HG03558 (cell line): ENCODE measurements at regions not wholly inside any gene's neighbourhood (a gene's known extent, or its start where the extent isn't known, plus 50 kb on each side); places are given as distances from the start of the nearest gene placed in this dataset.

Experiments
- ATAC-seq: cut with Tn5 transposase; IDR thresholded peaks from one replicate; pipeline ENCODE4 v1.9.1; 2021; ENCODE audit warnings: moderate number of reproducible peaks; ENCODE audit not compliant: unreplicated experiment; ENCODE audit errors: extremely low read depth

- ATAC-seq: no peak
These were observed 990.5 kb upstream of the ADGRL3 start for GRCh38 chr4:60209588-60209987.

GRCh38 chr4:60215906-60216305, 984.2 kb upstream of the ADGRL3 start:
- ATAC-seq: no peak

- ATAC-seq: no peak
These were observed 983.4 kb upstream of the ADGRL3 start for GRCh38 chr4:60216752-60217151.

- ATAC-seq: no peak
These were observed 978.3 kb upstream of the ADGRL3 start for GRCh38 chr4:60221866-60222265.

- ATAC-seq: no peak
These were observed 976.8 kb upstream of the ADGRL3 start for GRCh38 chr4:60223208-60223923.

- no peak for ATAC-seq
These were observed 958.3 kb upstream of the ADGRL3 start for GRCh38 chr4:60241866-60242265.

GRCh38 chr4:60249784-60250183, 950.3 kb upstream of the ADGRL3 start:
- ATAC-seq: no peak

GRCh38 chr4:60250657-60251056, 949.5 kb upstream of the ADGRL3 start:
- ATAC-seq: no peak

- no peak for ATAC-seq
These were observed 940.3 kb upstream of the ADGRL3 start for GRCh38 chr4:60259781-60260180.

GRCh38 chr4:60266505-60266904, 933.6 kb upstream of the ADGRL3 start:
- ATAC-seq: no peak

- ATAC-seq: no peak
These were observed 903.7 kb upstream of the ADGRL3 start for GRCh38 chr4:60296386-60296785.

- no peak for ATAC-seq
These were observed 886.4 kb upstream of the ADGRL3 start for GRCh38 chr4:60313611-60314178.

GRCh38 chr4:60314416-60314815, 885.7 kb upstream of the ADGRL3 start:
- ATAC-seq: no peak

GRCh38 chr4:60315586-60315985, 884.5 kb upstream of the ADGRL3 start:
- ATAC-seq: no peak

GRCh38 chr4:60326735-60327134, 873.4 kb upstream of the ADGRL3 start:
- no peak for ATAC-seq

- ATAC-seq: no peak
These were observed 872.5 kb upstream of the ADGRL3 start for GRCh38 chr4:60327651-60328050.

- ATAC-seq: no peak
These were observed 855.2 kb upstream of the ADGRL3 start for GRCh38 chr4:60344908-60345307.

- no peak for ATAC-seq
These were observed 854.7 kb upstream of the ADGRL3 start for GRCh38 chr4:60345392-60345791.

GRCh38 chr4:60359746-60360367, 840.3 kb upstream of the ADGRL3 start:
- ATAC-seq: no peak

- no peak for ATAC-seq
These were observed 835.0 kb upstream of the ADGRL3 start for GRCh38 chr4:60365176-60365575.

GRCh38 chr4:60366661-60367060, 833.5 kb upstream of the ADGRL3 start:
- no peak for ATAC-seq

- ATAC-seq: no peak
These were observed 831.1 kb upstream of the ADGRL3 start for GRCh38 chr4:60368986-60369385.
